ENCODE measurements at regions not wholly inside any gene's neighbourhood (a gene's known extent, or its start where the extent isn't known, plus 50 kb on each side); places are given as distances from the start of the nearest gene placed in this dataset.

- ATAC-seq (no peak), DNase-seq (no peak)
- intact Hi-C loops (cut with DNase I): no loop called here
Observed at GRCh38 chr2:71756280-71756906, 303.0 kb downstream of the DYSF start.

DNA sequence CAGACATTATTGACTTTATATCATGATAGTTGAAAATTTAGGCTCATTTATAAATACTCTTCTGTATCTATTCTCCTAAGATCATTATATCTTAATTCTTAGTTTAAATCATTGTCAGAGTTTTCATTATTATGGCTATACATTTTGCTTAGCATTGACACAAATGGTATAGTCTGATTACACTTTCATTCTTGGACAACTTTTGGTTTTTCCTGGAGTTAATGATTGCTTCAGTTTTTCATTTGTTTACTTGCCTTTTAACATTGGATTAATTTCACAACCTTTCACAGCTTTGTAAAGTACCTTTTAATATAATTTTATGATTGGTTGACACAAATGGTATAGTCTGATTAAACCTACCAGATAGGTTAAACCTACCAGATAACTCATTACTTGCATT, 298.2 kb downstream of the DYSF start:
- ATAC-seq (no peak), DNase-seq (no peak)
- intact Hi-C loops (cut with DNase I): no loop called here

- DNase-seq (no peak), ATAC-seq (peak in 1 of 2 donors; percentile 32)
- intact Hi-C loops (cut with DNase I): no loop called here
Observed at GRCh38 chr2:71749671-71750101, 296.3 kb downstream of the DYSF start.

- ATAC-seq: peak; percentile 76 to 81
- peak; percentile 49 for DNase-seq
- intact Hi-C loops (cut with DNase I): no loop called here
Observed at GRCh38 chr2:71748227-71748626, 294.9 kb downstream of the DYSF start.

DNA sequence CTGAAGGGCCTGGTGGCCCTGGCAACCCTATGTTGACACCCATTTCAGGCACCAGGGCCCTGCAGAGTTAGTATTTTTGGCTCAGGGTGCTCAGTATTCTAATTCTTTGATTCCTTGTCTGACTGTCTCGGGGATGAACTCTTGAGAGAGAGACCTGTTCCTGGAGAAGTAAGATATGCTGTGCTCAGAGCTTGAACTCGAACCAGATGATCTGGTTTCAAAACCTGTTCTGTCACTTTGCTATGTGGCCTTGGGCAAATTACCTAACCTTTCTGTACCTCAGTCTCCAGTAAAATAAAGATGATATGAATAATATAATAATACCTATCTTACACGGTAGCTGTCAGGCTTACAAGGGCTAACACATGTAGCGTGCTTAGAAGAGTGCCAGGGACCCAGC, 294.2 kb downstream of the DYSF start:
- ATAC-seq (no peak), DNase-seq (no peak)
- intact Hi-C loops (cut with DNase I): no loop called here

GRCh38 chr2:71746946-71747501, 293.7 kb downstream of the DYSF start:
- DNase-seq (peak; percentile 66), ATAC-seq (peak; percentile 60)
- intact Hi-C loops (cut with DNase I): no loop called here

- ATAC-seq (no peak), DNase-seq (no peak)
- intact Hi-C loops (cut with DNase I): no loop called here
Observed at GRCh38 chr2:71744781-71745180, 291.4 kb downstream of the DYSF start.

GRCh38 chr2:71743995-71744675, 290.8 kb downstream of the DYSF start:
- DNase-seq (no peak), ATAC-seq (peak in 1 of 2 donors; percentile 13)
- intact Hi-C loops (cut with DNase I): no loop called here

DNA sequence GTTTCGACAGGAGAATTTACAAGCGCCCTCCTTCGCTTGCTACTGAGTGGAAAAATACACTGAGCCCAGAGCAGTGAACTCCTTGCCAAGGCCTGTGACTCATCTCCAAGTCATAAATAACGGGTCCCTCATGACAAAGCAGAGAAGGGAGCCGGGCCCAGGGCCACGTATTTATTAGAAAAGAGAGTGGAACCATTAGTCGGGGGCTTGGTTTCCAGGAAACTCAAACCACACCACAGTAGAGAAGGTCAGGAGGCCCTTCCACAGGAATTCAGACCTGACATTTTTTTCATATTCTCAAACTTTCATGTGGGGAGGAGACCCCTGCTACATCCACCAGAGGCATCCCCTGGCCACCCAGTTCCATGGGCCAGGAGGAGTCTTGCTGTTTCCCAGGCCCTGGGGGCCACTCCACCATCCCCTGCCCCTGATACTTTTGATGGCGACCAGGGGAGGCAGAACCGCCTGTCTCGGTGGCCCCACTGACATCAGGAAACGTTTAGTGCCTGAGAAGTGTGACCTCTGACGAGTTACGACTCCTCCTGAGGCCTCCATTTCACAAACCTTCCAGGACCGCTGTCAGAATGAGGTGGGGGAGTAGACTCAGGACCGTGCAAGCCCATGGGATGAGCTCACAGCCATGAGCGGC, 289.7 kb downstream of the DYSF start:
- intact Hi-C loops (cut with DNase I): no loop called here
- peak; percentile 84 for DNase-seq
- peak; percentile 77 to 82 for ATAC-seq

- DNase-seq (peak; percentile 18), ATAC-seq (peak in 1 of 2 donors; percentile 35)
- intact Hi-C loops (cut with DNase I): no loop called here
Observed at GRCh38 chr2:71736986-71737385, 283.6 kb downstream of the DYSF start.

DNA sequence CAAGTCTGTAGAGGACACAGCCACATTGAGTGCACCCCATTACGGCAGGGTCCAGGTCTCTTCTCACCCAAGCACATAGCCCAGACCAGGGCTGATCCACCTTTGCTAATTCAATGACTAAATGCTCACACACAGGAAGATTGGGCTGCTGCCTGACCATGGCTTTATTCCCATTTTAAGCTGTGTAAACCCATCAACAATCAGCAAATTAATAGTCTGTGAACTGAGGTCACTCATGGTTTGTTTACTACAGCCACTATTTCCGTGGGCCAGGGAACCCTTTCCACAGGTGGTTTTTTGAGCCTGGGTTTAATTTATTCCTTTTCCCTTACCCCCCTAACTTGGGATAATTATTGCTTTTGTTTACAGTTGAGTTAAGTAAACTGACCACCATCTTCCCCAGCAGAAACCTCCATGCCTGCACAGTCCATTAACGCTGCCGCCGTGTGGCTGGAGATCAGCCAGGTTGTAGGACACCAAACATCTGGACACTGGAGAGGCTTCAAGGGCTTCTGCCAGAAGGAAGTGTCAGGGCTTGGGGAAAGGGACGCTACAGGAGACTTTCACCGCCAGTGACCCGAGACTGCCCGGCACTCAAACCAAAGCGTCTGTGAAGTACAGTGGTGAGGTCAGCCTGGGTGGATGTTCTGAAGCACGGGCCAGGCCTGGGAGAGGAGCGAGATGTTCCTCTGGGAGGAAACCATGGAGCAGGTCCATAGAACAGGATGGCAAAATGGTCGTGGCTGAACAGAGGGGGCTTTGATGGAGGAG, 282.9 kb downstream of the DYSF start:
- DNase-seq (peak; percentile 37), ATAC-seq (peak; percentile 72 to 79)
- intact Hi-C loops (cut with DNase I): no loop called here

All from left cardiac atrium (tissue), 4 donors.